ENCODE measurements at regions not wholly inside any gene's neighbourhood (a gene's known extent, or its start where the extent isn't known, plus 50 kb on each side); places are given as distances from the start of the nearest gene placed in this dataset.

DNA sequence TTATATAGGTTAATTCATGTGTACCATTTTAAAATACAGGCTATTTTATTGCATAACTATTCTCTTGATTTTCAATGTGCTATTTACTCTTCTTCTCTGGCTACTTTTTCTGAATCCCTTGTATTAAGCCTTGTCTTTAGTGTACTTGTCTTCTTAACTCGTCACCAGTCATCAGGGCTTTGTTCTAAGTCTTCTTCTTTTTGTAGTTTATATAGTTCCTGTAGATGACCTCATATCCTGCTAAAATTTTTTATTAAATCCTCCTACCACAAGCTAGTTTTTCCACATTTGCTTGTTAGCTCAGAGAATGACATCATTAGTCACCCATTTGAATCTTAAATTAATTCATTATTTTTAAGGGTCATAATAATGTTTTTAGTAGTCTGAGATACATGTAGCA is 1281.9 kb downstream of the KCNT2 start:
- no peak for DNase-seq (ENCODE audit: low read depth, low spot score)
- H2AFZ ChIP-seq (ENCODE audit: low read depth, low read length): no peak overlapping the region
- no peak overlapping the region for H3K4me2 ChIP-seq (ENCODE audit: insufficient read depth, low read length)
- ChIA-PET CTCF (no interaction called here), POLR2A (no interaction called here)
- H4K20me1 ChIP-seq (replicated peaks; ENCODE audit: control insufficient read depth, extremely low read depth, insufficient read depth, low read length): no peaks in the 10 kb centered on the region
- TF ChIP-seq POLR2A (IDR thresholded peaks at IDR 0.05; ENCODE audit: low read depth, low read length) (no peak), EZH2 (IDR thresholded peaks at IDR 0.05; ENCODE audit: borderline replicate concordance, low read depth, low read length, severe bottlenecking) (no peak), JUN (IDR thresholded peaks at IDR 0.05; ENCODE audit: borderline replicate concordance, insufficient read depth, insufficient read length, low read depth) (no peak), CTCF (IDR thresholded peaks at IDR 0.05; ENCODE audit: extremely low read depth in 1 of 2, insufficient read depth in 1 of 2, low read depth in 1 of 2, low read length in 2 of 2) (no peak), GATA2 (IDR thresholded peaks at IDR 0.05; ENCODE audit: insufficient read depth, insufficient read length, low read depth, low read length) (no peak), POLR2AphosphoS5 (IDR thresholded peaks at IDR 0.05; ENCODE audit: insufficient read depth, low read depth, low read length) (no peak), FOS (IDR thresholded peaks at IDR 0.05; ENCODE audit: borderline replicate concordance, insufficient read depth, low read length) (no peak), MYC (IDR thresholded peaks at IDR 0.05; ENCODE audit: low read depth, low read length) (no peak)
- TF ChIP-seq, protein P1, sequence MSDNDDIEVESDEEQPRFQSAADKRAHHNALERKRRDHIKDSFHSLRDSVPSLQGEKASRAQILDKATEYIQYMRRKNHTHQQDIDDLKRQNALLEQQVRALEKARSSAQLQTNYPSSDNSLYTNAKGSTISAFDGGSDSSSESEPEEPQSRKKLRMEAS (IDR thresholded peaks at IDR 0.05; ENCODE audit: insufficient read depth, insufficient read length): no peak
- no peak for FAIRE-seq
- BruUV-seq (replicated peaks): no TSS peak
- H3K9ac ChIP-seq (replicated peaks; ENCODE audit: extremely low read depth, insufficient read depth, low read length): no peak overlapping the region
- intact Hi-C loops (cut with micrococcal nuclease) (no loop called here), dilution Hi-C loops (cut with MboI; ENCODE audit: extremely low pct_ligation_motif_present, low sequenced_read_pairs) (no loop called here)
- no peak overlapping the region for H3K4me3 ChIP-seq (replicated peaks in 1 of 3; ENCODE audit: insufficient read depth in 1 of 3, low read depth in 1 of 3, low read length in 3 of 3)
- no peaks in the 10 kb centered on the region for H3K9me1 ChIP-seq (replicated peaks; ENCODE audit: control insufficient read depth, extremely low read depth, insufficient read depth, low read length)
- no peaks in the 10 kb centered on the region for H3K79me2 ChIP-seq (ENCODE audit: control insufficient read depth, insufficient read depth, low read length)
- H3K27me3 ChIP-seq (ENCODE audit: control insufficient read depth in 2 of 2, insufficient read depth in 2 of 2, low read length in 2 of 2): no peaks in the 10 kb centered on the region
- H3K4me1 ChIP-seq (ENCODE audit: control insufficient read depth, extremely low read depth, insufficient read depth, low read length): no peaks in the 10 kb centered on the region
- H3K9me3 ChIP-seq (replicated peaks; ENCODE audit: control insufficient read depth, insufficient read depth, low read length): peaks cover 2% of the 10 kb centered on the region
- no peak overlapping the region for H3K27ac ChIP-seq (ENCODE audit: insufficient read depth, low read depth, low read length)
- H3K36me3 ChIP-seq (ENCODE audit: control insufficient read depth in 2 of 2, extremely low read depth in 1 of 2, insufficient read depth in 2 of 2, low read length in 2 of 2): no peaks in the 10 kb centered on the region
